Heart left ventricle (tissue), 16 donors: ENCODE measurements at regions not wholly inside any gene's neighbourhood (a gene's known extent, or its start where the extent isn't known, plus 50 kb on each side); places are given as distances from the start of the nearest gene placed in this dataset.

Experiments
- ATAC-seq, 4 donors: fragments of 200-7000 bp; cut with Tn5 transposase; one replicate each; pipeline ENCODE4 v1.9.1; 2020 to 2022; ENCODE audit warnings: moderate library complexity in 4 of 4, mild to moderate bottlenecking in 3 of 4, moderate number of reproducible peaks in 1 of 4
- DNase-seq, 5 donors: peaks; one replicate each; pipeline ENCODE4 v3.0.0-alpha.2; 2020
- H3K27ac ChIP-seq, 12 donors: fragments of 200-600 bp; sonication (generic) in 4 of 12; one replicate each; pipeline versions ENCODE4 v1.5.0 to v1.8.0; 2016 to 2022; ENCODE audit warnings: mild to moderate bottlenecking in 2 of 12
- H3K27me3 ChIP-seq, 9 donors: fragments of 200-600 bp; sonication (generic) in 2 of 9; one replicate each; pipeline versions ENCODE4 v1.5.1 to v1.8.0; 2016 to 2022; ENCODE audit warnings: mild to moderate bottlenecking in 3 of 9
- H3K36me3 ChIP-seq, 9 donors: fragments of 200-600 bp; sonication (generic) in 2 of 9; one replicate each; pipeline versions ENCODE4 v1.5.0 to v1.8.0; 2018 to 2022; ENCODE audit warnings: mild to moderate bottlenecking in 2 of 9
- H3K4me1 ChIP-seq, 12 donors: fragments of 200-600 bp; sonication (generic) in 4 of 12; one replicate each; pipeline versions ENCODE4 v1.5.0 to v1.8.0; 2016 to 2022; ENCODE audit warnings: mild to moderate bottlenecking in 3 of 12
- H3K4me3 ChIP-seq, 12 donors: fragments of 200-600 bp; sonication (generic) in 4 of 12; one replicate each; pipeline versions ENCODE4 v1.5.0 to v1.8.0; 2017 to 2022; ENCODE audit warnings: mild to moderate bottlenecking in 9 of 12, moderate library complexity in 4 of 12
- H3K9me3 ChIP-seq, 12 donors: fragments of 200-600 bp; sonication (generic) in 4 of 12; one replicate each; pipeline versions ENCODE4 v1.5.0 to v1.8.0; 2016 to 2022; ENCODE audit warnings: mild to moderate bottlenecking in 1 of 12
- CTCF ChIP-seq, 12 donors: fragments of 200-600 bp; sonication (generic) in 4 of 12; IDR thresholded peaks; one replicate each; pipeline versions ENCODE4 v1.5.0 to v1.8.0; 2018 to 2022; ENCODE audit warnings: antibody characterized with exemption in 12 of 12, mild to moderate bottlenecking in 5 of 12
- POLR2A ChIP-seq, 2 donors: fragments of 450-650 bp; IDR thresholded peaks; one replicate each; pipeline ENCODE4 v1.6.1; 2017; ENCODE audit warnings: antibody characterized with exemption in 2 of 2, mild to moderate bottlenecking in 2 of 2, moderate library complexity in 2 of 2
- WGBS, 4 donors: extraction: QIAGEN DNeasy Blood & Tissue Kit in 2 of 4; methylation state at CpG; one replicate each; pipeline versions ENCODE4 v1.1.5 to v1.1.7; 2013 to 2018; 5-methylcytosine and 5-hydroxymethylcytosine counted together
- intact Hi-C, 10 donors: fragments of 100-400 bp; cut with DNase I; formaldehyde crosslinking; loops; one replicate each; pipeline versions ENCODE4 v1.11.1 to v1.14.2; 2022
- donor health status: ischemic (EF 13 %, LVEDD 7.1; RV severe dilation, severe dysfunction).
- donor health status: healthy with polysubstance abuse.
- donor health status: DM: no; HTN: yes; CAD: no.
- donor health status: DM: no; HTN: no; CAD: no.
- donor health status: ischemic (EF 25% LVEDD 6.9; RV normal size, moderate dysfunction).
- donor health status: ischemic (EF 25% LVEDD 5.7; RV mildly dilated, moderate dysfunction).
- donor health status: healthy.
- donor health status: DM: yes; HTN: yes; CAD: no.
- donor health status: ischemic (EF 35%, LVEDD 5.7; RV mildly dilated, moderate dysfunction).
- donor health status: nonischemic (EF 11% LVEDD 7.7; RV severe dilation, severe dysfunction).
- donor health status: DM: yes; HTN: yes; CAD: no.
- donor health status: PGD.
- donor health status: ischemic (EF 29% LVEDD 5.4; RV normal size, mild dysfunction).
- donor health status: nonischemic (EF 23%, LVEDD 6.1; RV moderate dilation, normal function).

GRCh38 chr18:22557168-22557941, 139.6 kb upstream of the CTAGE1 start:
- 68 to 73% (median 70%) methylated on average over 12 of the region's 12 CpGs for WGBS, 4 donors
- H3K4me1 ChIP-seq: peaks cover 0 to 36% (median 12%) of the 10 kb centered on the region in 12 donors
- H3K27me3 ChIP-seq: peaks cover 0 to 25% (median 0%) of the 10 kb centered on the region in 9 donors
- intact Hi-C loops: loop anchor here in 7 of 10 donors (2.0 to 10.0 kb wide), 11 partner anchors 83 to 370 kb away; no protein-coding TSS in a partner anchor
- peak overlapping the region; percentile 8 to 99 (median 82) for H3K27ac ChIP-seq
- DNase-seq: no peak
- ATAC-seq: no peak
- H3K4me3 ChIP-seq: peak overlapping the region in 1 of 12 donors; percentile 13
- no peaks in the 10 kb centered on the region for H3K9me3 ChIP-seq
- no peaks in the 10 kb centered on the region for H3K36me3 ChIP-seq
- no peak for TF ChIP-seq CTCF (IDR thresholded peaks at IDR 0.05)
- no peak for TF ChIP-seq POLR2A (IDR thresholded peaks at IDR 0.05)

- Histone ChIP-seq H3K4me1 (peaks cover 0 to 41% (median 15%) of the 10 kb centered on the region in 12 donors), H3K27me3 (peaks cover 0 to 28% (median 0%) of the 10 kb centered on the region in 9 donors)
- intact Hi-C loops: loop anchor here in 8 of 10 donors (1.0 to 10.0 kb wide), 13 partner anchors 84 to 390 kb away; partner anchors contain the start of gene GATA6 (in 1 of the 8)
Observed at GRCh38 chr18:22558945-22559385, 141.2 kb upstream of the CTAGE1 start.

GRCh38 chr18:22559414-22560274, 141.9 kb upstream of the CTAGE1 start:
- ATAC-seq (peak; percentile 57 to 86 (median 81)), DNase-seq (peak; percentile 76 to 88 (median 84))
- peaks cover 0 to 28% (median 0%) of the 10 kb centered on the region in 9 donors for H3K27me3 ChIP-seq
- peak overlapping the region; percentile 40 to 70 (median 56) for H3K4me3 ChIP-seq
- peaks cover 0 to 41% (median 15%) of the 10 kb centered on the region in 12 donors for H3K4me1 ChIP-seq
- no peaks in the 10 kb centered on the region for H3K36me3 ChIP-seq
- H3K9me3 ChIP-seq: no peaks in the 10 kb centered on the region
- TF ChIP-seq CTCF (IDR thresholded peaks at IDR 0.05) (peak in 7 of 12 donors; percentile 10 to 42 (median 33)), POLR2A (IDR thresholded peaks at IDR 0.05) (peak in 1 of 2 donors; percentile 42)
- H3K27ac ChIP-seq: peak overlapping the region; percentile 91 to 99 (median 98)
- WGBS, 4 donors: 1 to 2% (median 1%) methylated on average over 37 to 63 of the region's 63 CpGs
- intact Hi-C loops: loop anchor here (1.0 to 10.0 kb wide), 34 partner anchors 85 to 647 kb away; partner anchors contain the start of gene GATA6 (in 4 of the 10)

More at GRCh38 chr18:22558945-22559385, 141.2 kb upstream of the CTAGE1 start:
- peak in 1 of 2 donors; percentile 27 for TF ChIP-seq POLR2A (IDR thresholded peaks at IDR 0.05)
- no peak for TF ChIP-seq CTCF (IDR thresholded peaks at IDR 0.05)
- Histone ChIP-seq H3K9me3 (no peaks in the 10 kb centered on the region), H3K27ac (peak overlapping the region; percentile 91 to 99 (median 98)), H3K4me3 (peak overlapping the region; percentile 40 to 70 (median 56)), H3K36me3 (no peaks in the 10 kb centered on the region)
- ATAC-seq (peak; percentile 19 to 65 (median 63)), DNase-seq (peak; percentile 73 to 81 (median 79))
- 1 to 2% (median 2%) methylated on average over 23 to 28 of the region's 28 CpGs for WGBS, 4 donors
